GM23338 (cell line): ENCODE measurements at regions not wholly inside any gene's neighbourhood (a gene's known extent, or its start where the extent isn't known, plus 50 kb on each side); places are given as distances from the start of the nearest gene placed in this dataset.

Source experiments
- ATAC-seq: fragments of 200-7000 bp; cut with Tn5 transposase; 3 replicates; pipeline ENCODE4 v1.9.1; 2020
- DNase-seq: peaks from one replicate; pipeline ENCODE4 v3.0.0-alpha.2; 2015; ENCODE audit warnings: low spot score
- H2AFZ ChIP-seq: fragments of 200-600 bp; sonication (generic); 2 replicates; pipeline ENCODE4 v1.8.0; 2016; ENCODE audit warnings: antibody characterized with exemption, mild to moderate bottlenecking, moderate library complexity
- H3F3A ChIP-seq: fragments of 200-600 bp; sonication (generic); replicated peaks from 2 replicates; pipeline ENCODE4 v1.8.0; 2017; ENCODE audit warnings: antibody characterized with exemption, mixed run types, low read depth
- H3K27ac ChIP-seq: fragments of 200-600 bp; sonication (generic); 2 replicates; pipeline ENCODE4 v1.6.1; 2016; ENCODE audit warnings: low read depth
- H3K27me3 ChIP-seq: fragments of 200-600 bp; sonication (generic); 2 replicates; pipeline ENCODE4 v1.8.0; 2016; ENCODE audit warnings: mild to moderate bottlenecking, mixed run types, moderate library complexity; ENCODE audit not compliant: insufficient read depth
- H3K36me3 ChIP-seq: fragments of 200-600 bp; sonication (generic); 2 replicates; pipeline ENCODE4 v1.8.0; 2016; ENCODE audit warnings: mild to moderate bottlenecking; ENCODE audit not compliant: insufficient read depth
- H3K4me1 ChIP-seq: fragments of 200-600 bp; sonication (generic); 2 replicates; pipeline ENCODE4 v1.8.0; 2016; ENCODE audit warnings: mild to moderate bottlenecking, moderate library complexity; ENCODE audit not compliant: insufficient read depth
- H3K4me2 ChIP-seq: fragments of 200-600 bp; sonication (generic); 2 replicates; pipeline ENCODE4 v1.7.1; 2017; ENCODE audit warnings: mixed run types
- H3K4me3 ChIP-seq: fragments of 200-600 bp; sonication (generic); 2 replicates; pipeline ENCODE4 v1.6.1; 2016; ENCODE audit warnings: mixed run types
- H3K79me2 ChIP-seq: fragments of 200-600 bp; sonication (generic); replicated peaks from 2 replicates; pipeline ENCODE4 v1.8.0; 2017; ENCODE audit warnings: mild to moderate bottlenecking; ENCODE audit not compliant: insufficient read depth
- H3K9me2 ChIP-seq: fragments of 200-600 bp; sonication (generic); 2 replicates; pipeline ENCODE4 v1.8.0; 2017; ENCODE audit not compliant: insufficient read depth
- H4K20me1 ChIP-seq: fragments of 200-600 bp; sonication (generic); replicated peaks from 2 replicates; pipeline ENCODE4 v1.8.0; 2017; ENCODE audit warnings: mild to moderate bottlenecking; ENCODE audit not compliant: insufficient read depth
- H3K27ac Mint-ChIP-seq: 2 replicates; pipeline ENCODE4 v1.8.0; 2020; ENCODE audit warnings: inconsistent platforms, mild to moderate bottlenecking, moderate library complexity, mixed read lengths
- H3K27me3 Mint-ChIP-seq: 3 replicates; pipeline ENCODE4 v1.8.0; 2022; ENCODE audit warnings: low read depth, mild to moderate bottlenecking, moderate library complexity, mixed read lengths, inconsistent platforms; ENCODE audit not compliant: insufficient read depth, poor library complexity
- H3K36me3 Mint-ChIP-seq: 3 replicates; pipeline ENCODE4 v1.8.0; 2021; ENCODE audit warnings: low read depth, mild to moderate bottlenecking, inconsistent platforms, moderate library complexity, mixed read lengths
- H3K4me1 Mint-ChIP-seq: 3 replicates; pipeline ENCODE4 v1.8.0; 2020; ENCODE audit warnings: mild to moderate bottlenecking, inconsistent platforms, mixed read lengths
- H3K4me3 Mint-ChIP-seq: 3 replicates; pipeline ENCODE4 v1.8.0; 2021; ENCODE audit warnings: moderate library complexity, mild to moderate bottlenecking, inconsistent platforms, mixed read lengths
- H3K9me3 Mint-ChIP-seq: 3 replicates; pipeline ENCODE4 v1.8.0; 2020; ENCODE audit warnings: moderate library complexity, mild to moderate bottlenecking, inconsistent platforms, mixed read lengths
- CTCF ChIP-seq, 2 experiments: fragments of 200-600 bp in 1 of 2; sonication (generic) in 1 of 2; conservative IDR thresholded peaks; 2 replicates each; pipeline versions ENCODE4 v1.5.1 to v1.6.1; 2016 to 2017; ENCODE audit warnings: antibody characterized with exemption in 2 of 2, low read depth in 2 of 2, mild to moderate bottlenecking in 2 of 2, moderate library complexity in 1 of 2
- EZH2 ChIP-seq: fragments of 200-600 bp; sonication (generic); IDR thresholded peaks from one replicate; pipeline ENCODE4 v1.8.0; 2017; ENCODE audit warnings: antibody characterized with exemption, mild to moderate bottlenecking, low read depth; ENCODE audit not compliant: unreplicated experiment
- EZH2phosphoT487 ChIP-seq: fragments of 200-600 bp; sonication (generic); IDR thresholded peaks from one replicate; pipeline ENCODE4 v1.8.1; 2018; ENCODE audit warnings: antibody characterized with exemption; ENCODE audit not compliant: unreplicated experiment
- NANOG ChIP-seq: IDR thresholded peaks from 2 replicates; pipeline ENCODE4 v1.6.1; 2016; ENCODE audit warnings: antibody characterized with exemption, borderline replicate concordance
- REST ChIP-seq: IDR thresholded peaks from one replicate; pipeline ENCODE4 v1.6.1; 2018; ENCODE audit warnings: antibody characterized with exemption; ENCODE audit not compliant: unreplicated experiment
- STAT1 ChIP-seq: IDR thresholded peaks from one replicate; pipeline ENCODE4 v1.6.1; 2016; ENCODE audit warnings: antibody characterized with exemption; ENCODE audit not compliant: unreplicated experiment
- ZNF114 ChIP-seq: fragments of 250-450 bp; sonication (Bioruptor Pico); IDR thresholded peaks from 2 replicates; pipeline ENCODE4 v1.5.0; 2020; ENCODE audit warnings: mild to moderate bottlenecking, moderate library complexity
- ZNF331 ChIP-seq: fragments of 250-450 bp; sonication (Bioruptor Pico); IDR thresholded peaks from 2 replicates; pipeline ENCODE4 v1.5.0; 2020; ENCODE audit warnings: low read depth, mild to moderate bottlenecking, moderate library complexity
- TF ChIP-seq, protein P1 (sequence below): IDR thresholded peaks from 2 replicates; pipeline ENCODE4 v1.6.1; 2016; ENCODE audit warnings: antibody characterized with exemption
- TF ChIP-seq, protein P2 (sequence below): fragments of 250-450 bp; sonication (Bioruptor Pico); IDR thresholded peaks from 2 replicates; pipeline ENCODE4 v1.5.0; 2020; ENCODE audit warnings: mild to moderate bottlenecking, moderate library complexity

GRCh38 chr10:71125749-71126107, 86.6 kb upstream of the UNC5B start:
- Mint-ChIP-seq H3K4me1 (peaks cover 12% of the 10 kb centered on the region), H3K4me3 (no peak overlapping the region), H3K27ac (no peak overlapping the region), H3K27me3 (no peaks in the 10 kb centered on the region), H3K36me3 (no peaks in the 10 kb centered on the region), H3K9me3 (peaks cover 8% of the 10 kb centered on the region)
- DNase-seq (no peak), ATAC-seq (no peak)
- H3F3A ChIP-seq: no peaks in the 10 kb centered on the region
- H3K36me3 ChIP-seq: no peaks in the 10 kb centered on the region
- H2AFZ ChIP-seq: no peak overlapping the region
- no peak for TF ChIP-seq ZNF331 (CRISPR knock-in tag)
- H3K27me3 ChIP-seq: no peaks in the 10 kb centered on the region
- no peaks in the 10 kb centered on the region for H4K20me1 ChIP-seq
- H3K27ac ChIP-seq: no peak overlapping the region
- H3K4me1 ChIP-seq: no peaks in the 10 kb centered on the region
- H3K9me2 ChIP-seq: peaks cover 5% of the 10 kb centered on the region; the same call in 1 of the 2 replicates
- no peaks in the 10 kb centered on the region for H3K79me2 ChIP-seq
- no peak overlapping the region for H3K4me2 ChIP-seq
- H3K4me3 ChIP-seq: no peak overlapping the region

GRCh38 chr10:71126432-71126831, 85.9 kb upstream of the UNC5B start:
- ATAC-seq: no peak
- DNase-seq: no peak
- Histone ChIP-seq H3K79me2 (no peaks in the 10 kb centered on the region), H3K9me2 (peaks cover under 1% of the 10 kb centered on the region; the same call in 1 of the 2 replicates), H3K4me2 (no peak overlapping the region), H3K4me3 (no peak overlapping the region), H3K36me3 (no peaks in the 10 kb centered on the region), H3K27ac (no peak overlapping the region), H3F3A (no peaks in the 10 kb centered on the region), H2AFZ (no peak overlapping the region), H3K4me1 (no peaks in the 10 kb centered on the region), H4K20me1 (no peaks in the 10 kb centered on the region), H3K27me3 (no peaks in the 10 kb centered on the region)
- no peak overlapping the region for H3K27ac Mint-ChIP-seq
- no peaks in the 10 kb centered on the region for H3K27me3 Mint-ChIP-seq
- peaks cover 12% of the 10 kb centered on the region for H3K4me1 Mint-ChIP-seq
- H3K9me3 Mint-ChIP-seq: peaks cover 1% of the 10 kb centered on the region; the same call in 1 of the 3 replicates
- no peak overlapping the region for H3K4me3 Mint-ChIP-seq
- no peaks in the 10 kb centered on the region for H3K36me3 Mint-ChIP-seq
- TF ChIP-seq EZH2phosphoT487 (no peak), NANOG (no peak), ZNF331 (CRISPR knock-in tag) (no peak), REST (no peak), CTCF (conservative IDR thresholded peaks at IDR 0.05; ENCODE audit: low read depth in 2 of 2) (no peak), EZH2 (no peak), STAT1 (no peak), ZNF114 (CRISPR knock-in tag) (no peak)
- TF ChIP-seq, protein P1, sequence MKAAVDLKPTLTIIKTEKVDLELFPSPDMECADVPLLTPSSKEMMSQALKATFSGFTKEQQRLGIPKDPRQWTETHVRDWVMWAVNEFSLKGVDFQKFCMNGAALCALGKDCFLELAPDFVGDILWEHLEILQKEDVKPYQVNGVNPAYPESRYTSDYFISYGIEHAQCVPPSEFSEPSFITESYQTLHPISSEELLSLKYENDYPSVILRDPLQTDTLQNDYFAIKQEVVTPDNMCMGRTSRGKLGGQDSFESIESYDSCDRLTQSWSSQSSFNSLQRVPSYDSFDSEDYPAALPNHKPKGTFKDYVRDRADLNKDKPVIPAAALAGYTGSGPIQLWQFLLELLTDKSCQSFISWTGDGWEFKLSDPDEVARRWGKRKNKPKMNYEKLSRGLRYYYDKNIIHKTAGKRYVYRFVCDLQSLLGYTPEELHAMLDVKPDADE: no peak
- TF ChIP-seq, protein P2, sequence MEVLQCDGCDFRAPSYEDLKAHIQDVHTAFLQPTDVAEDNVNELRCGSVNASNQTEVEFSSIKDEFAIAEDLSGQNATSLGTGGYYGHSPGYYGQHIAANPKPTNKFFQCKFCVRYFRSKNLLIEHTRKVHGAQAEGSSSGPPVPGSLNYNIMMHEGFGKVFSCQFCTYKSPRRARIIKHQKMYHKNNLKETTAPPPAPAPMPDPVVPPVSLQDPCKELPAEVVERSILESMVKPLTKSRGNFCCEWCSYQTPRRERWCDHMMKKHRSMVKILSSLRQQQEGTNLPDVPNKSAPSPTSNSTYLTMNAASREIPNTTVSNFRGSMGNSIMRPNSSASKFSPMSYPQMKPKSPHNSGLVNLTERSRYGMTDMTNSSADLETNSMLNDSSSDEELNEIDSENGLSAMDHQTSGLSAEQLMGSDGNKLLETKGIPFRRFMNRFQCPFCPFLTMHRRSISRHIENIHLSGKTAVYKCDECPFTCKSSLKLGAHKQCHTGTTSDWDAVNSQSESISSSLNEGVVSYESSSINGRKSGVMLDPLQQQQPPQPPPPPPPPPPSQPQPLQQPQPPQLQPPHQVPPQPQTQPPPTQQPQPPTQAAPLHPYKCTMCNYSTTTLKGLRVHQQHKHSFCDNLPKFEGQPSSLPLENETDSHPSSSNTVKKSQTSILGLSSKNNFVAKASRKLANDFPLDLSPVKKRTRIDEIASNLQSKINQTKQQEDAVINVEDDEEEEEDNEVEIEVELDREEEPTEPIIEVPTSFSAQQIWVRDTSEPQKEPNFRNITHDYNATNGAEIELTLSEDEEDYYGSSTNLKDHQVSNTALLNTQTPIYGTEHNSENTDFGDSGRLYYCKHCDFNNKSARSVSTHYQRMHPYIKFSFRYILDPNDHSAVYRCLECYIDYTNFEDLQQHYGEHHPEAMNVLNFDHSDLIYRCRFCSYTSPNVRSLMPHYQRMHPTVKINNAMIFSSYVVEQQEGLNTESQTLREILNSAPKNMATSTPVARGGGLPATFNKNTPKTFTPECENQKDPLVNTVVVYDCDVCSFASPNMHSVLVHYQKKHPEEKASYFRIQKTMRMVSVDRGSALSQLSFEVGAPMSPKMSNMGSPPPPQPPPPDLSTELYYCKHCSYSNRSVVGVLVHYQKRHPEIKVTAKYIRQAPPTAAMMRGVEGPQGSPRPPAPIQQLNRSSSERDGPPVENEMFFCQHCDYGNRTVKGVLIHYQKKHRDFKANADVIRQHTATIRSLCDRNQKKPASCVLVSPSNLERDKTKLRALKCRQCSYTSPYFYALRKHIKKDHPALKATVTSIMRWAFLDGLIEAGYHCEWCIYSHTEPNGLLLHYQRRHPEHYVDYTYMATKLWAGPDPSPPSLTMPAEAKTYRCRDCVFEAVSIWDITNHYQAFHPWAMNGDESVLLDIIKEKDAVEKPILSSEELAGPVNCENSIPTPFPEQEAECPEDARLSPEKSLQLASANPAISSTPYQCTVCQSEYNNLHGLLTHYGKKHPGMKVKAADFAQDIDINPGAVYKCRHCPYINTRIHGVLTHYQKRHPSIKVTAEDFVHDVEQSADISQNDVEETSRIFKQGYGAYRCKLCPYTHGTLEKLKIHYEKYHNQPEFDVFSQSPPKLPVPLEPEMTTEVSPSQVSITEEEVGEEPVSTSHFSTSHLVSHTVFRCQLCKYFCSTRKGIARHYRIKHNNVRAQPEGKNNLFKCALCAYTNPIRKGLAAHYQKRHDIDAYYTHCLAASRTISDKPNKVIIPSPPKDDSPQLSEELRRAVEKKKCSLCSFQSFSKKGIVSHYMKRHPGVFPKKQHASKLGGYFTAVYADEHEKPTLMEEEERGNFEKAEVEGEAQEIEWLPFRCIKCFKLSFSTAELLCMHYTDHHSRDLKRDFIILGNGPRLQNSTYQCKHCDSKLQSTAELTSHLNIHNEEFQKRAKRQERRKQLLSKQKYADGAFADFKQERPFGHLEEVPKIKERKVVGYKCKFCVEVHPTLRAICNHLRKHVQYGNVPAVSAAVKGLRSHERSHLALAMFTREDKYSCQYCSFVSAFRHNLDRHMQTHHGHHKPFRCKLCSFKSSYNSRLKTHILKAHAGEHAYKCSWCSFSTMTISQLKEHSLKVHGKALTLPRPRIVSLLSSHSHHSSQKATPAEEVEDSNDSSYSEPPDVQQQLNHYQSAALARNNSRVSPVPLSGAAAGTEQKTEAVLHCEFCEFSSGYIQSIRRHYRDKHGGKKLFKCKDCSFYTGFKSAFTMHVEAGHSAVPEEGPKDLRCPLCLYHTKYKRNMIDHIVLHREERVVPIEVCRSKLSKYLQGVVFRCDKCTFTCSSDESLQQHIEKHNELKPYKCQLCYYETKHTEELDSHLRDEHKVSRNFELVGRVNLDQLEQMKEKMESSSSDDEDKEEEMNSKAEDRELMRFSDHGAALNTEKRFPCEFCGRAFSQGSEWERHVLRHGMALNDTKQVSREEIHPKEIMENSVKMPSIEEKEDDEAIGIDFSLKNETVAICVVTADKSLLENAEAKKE (CRISPR knock-in tag): no peak
